Activated CD4-positive, alpha-beta memory T cell treated with anti-CD3 and anti-CD28 coated beads, Interleukin-2, amount 10 ng/mL, durations not matched to agents 7 days and 5 days (primary cell): ENCODE measurements at regions not wholly inside any gene's neighbourhood (a gene's known extent, or its start where the extent isn't known, plus 50 kb on each side); places are given as distances from the start of the nearest gene placed in this dataset.
A peak's percentile ranks its signal among the peaks of the same experiment; 100 is the strongest.
"Not testable (repeated sequence)": the region's sequence is repeated elsewhere in the genome, so short reads cannot be mapped to it uniquely, and the experiment has no call there.

ENCODE experiments used
- CTCF ChIA-PET: fragments of 350-600 bp; sonication (Branson Sonifier 250); formaldehyde crosslinking; loops from one replicate; lab custom pipeline; 2021; ENCODE audit warnings: antibody characterized with exemption, inconsistent platforms; lab: Charles Lee
- POLR2A ChIA-PET: fragments of 350-600 bp; sonication (Branson Sonifier 250); formaldehyde crosslinking; loops from one replicate; lab custom pipeline; 2021; ENCODE audit warnings: antibody characterized with exemption; lab: Charles Lee
- DNase-seq: peaks from one replicate; pipeline ENCODE4 v3.0.0-alpha.2; 2020
- H3K27ac Mint-ChIP-seq: one replicate; pipeline ENCODE4 v1.8.0; 2021; ENCODE audit warnings: mild to moderate bottlenecking, mixed read lengths
- H3K27me3 Mint-ChIP-seq: one replicate; pipeline ENCODE4 v1.8.0; 2021; ENCODE audit warnings: mixed read lengths
- H3K36me3 Mint-ChIP-seq: one replicate; pipeline ENCODE4 v1.8.0; 2021; ENCODE audit warnings: low read depth, mixed read lengths
- H3K4me1 Mint-ChIP-seq: one replicate; pipeline ENCODE4 v1.8.0; 2021; ENCODE audit warnings: mixed read lengths
- H3K4me3 Mint-ChIP-seq: one replicate; pipeline ENCODE4 v1.8.0; 2021; ENCODE audit warnings: mild to moderate bottlenecking, mixed read lengths
- H3K9me3 Mint-ChIP-seq: one replicate; pipeline ENCODE4 v1.8.0; 2021; ENCODE audit warnings: mixed read lengths

DNA sequence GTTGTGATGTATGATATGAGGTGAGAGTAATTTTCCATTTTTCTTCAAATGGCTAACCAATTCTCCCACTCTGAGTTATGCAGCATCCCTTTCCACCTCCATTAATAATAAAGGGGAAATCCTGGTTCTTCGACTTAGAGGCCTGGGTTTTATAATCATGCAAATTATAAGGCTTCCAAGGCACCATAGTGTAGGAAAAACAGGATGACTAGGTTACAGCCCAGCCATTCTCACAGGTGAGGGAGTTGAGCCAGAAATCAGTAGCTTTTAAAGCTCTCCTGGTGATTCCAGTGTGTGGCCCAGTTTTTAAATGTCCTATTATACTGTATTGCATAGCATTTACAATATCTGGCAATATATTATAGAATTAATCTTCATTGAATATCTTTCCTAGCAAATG, 203.1 kb downstream of the ARHGEF9 start:
- no peak overlapping the region for H3K4me3 Mint-ChIP-seq
- H3K27ac Mint-ChIP-seq, result no peak overlapping the region
- no peaks in the 10 kb centered on the region for H3K36me3 Mint-ChIP-seq
- no peaks in the 10 kb centered on the region for H3K9me3 Mint-ChIP-seq
- H3K4me1 Mint-ChIP-seq, result no peaks in the 10 kb centered on the region
- no peaks in the 10 kb centered on the region for H3K27me3 Mint-ChIP-seq
- ChIA-PET CTCF (no interaction called here), POLR2A (no interaction called here)
- DNase-seq, result no peak

DNA sequence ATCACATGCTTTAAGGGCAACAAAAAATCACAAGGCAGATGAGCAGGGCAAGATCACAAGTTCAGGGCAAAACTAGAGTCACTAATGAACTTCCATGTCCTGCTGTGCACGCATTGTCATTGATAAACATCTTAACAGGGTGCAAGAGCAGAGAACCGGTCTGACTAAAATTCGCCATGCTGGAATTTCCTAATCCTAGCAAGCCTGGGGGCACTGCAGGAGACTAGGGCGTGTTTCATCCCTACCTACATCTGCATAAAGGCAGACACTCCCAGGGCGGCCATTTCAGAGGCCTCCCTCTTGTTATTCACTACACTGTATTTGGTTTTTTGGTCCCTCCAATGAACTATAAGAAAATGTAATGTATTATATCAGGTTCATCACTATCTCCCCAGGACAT, 203.6 kb downstream of the ARHGEF9 start:
- H3K27ac Mint-ChIP-seq, result no peak overlapping the region
- H3K27me3 Mint-ChIP-seq, result no peaks in the 10 kb centered on the region
- no peak overlapping the region for H3K4me3 Mint-ChIP-seq
- ChIA-PET CTCF (no interaction called here), POLR2A (no interaction called here)
- DNase-seq, result no peak
- H3K36me3 Mint-ChIP-seq, result no peaks in the 10 kb centered on the region
- no peaks in the 10 kb centered on the region for H3K9me3 Mint-ChIP-seq
- no peaks in the 10 kb centered on the region for H3K4me1 Mint-ChIP-seq

DNA sequence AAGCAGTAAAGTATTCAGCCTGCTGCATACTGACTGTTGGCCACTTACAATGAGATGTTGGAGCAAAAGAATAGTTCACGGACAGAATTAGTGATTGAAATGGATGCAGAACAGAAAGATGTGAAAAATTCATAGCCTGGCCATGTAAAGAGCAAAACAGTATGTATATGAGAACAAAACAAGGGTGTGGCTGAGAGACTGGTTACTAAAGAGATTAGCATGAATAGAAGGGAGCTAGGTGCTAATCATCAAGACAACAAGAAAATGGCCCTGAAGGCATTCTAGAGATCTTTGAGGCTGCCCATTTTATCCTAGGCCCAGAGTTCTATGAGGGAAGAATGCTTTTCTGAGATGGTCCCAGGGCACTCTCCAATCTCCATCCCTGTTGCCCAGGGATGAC, 208.5 kb downstream of the ARHGEF9 start:
- POLR2A ChIA-PET, result no interaction called here
- CTCF ChIA-PET, result no interaction called here
- no peak for DNase-seq
- no peaks in the 10 kb centered on the region for H3K36me3 Mint-ChIP-seq
- H3K4me1 Mint-ChIP-seq, result no peaks in the 10 kb centered on the region
- H3K27me3 Mint-ChIP-seq, result no peaks in the 10 kb centered on the region
- H3K4me3 Mint-ChIP-seq, result no peak overlapping the region
- H3K9me3 Mint-ChIP-seq, result no peaks in the 10 kb centered on the region
- H3K27ac Mint-ChIP-seq, result no peak overlapping the region

DNA sequence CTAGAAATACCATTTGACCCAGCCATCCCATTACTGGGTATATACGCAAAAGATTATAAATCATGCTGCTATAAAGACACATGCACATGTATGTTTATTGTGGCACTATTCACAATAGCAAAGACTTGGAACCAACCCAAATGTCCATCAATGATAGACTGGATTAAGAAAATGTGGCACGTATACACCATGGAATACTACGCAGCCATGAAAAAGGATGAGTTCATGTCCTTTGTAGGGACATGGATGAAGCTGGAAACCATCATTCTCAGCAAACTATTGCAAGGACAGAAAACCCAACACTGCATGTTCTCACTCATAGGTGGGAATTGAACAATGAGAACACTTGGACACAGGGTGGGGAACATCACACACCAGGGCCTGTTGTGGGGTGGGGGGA, 209.3 kb downstream of the ARHGEF9 start:
- H3K27me3 Mint-ChIP-seq, H3K4me1 Mint-ChIP-seq, H3K36me3 Mint-ChIP-seq, H3K9me3 Mint-ChIP-seq, CTCF ChIA-PET, H3K27ac Mint-ChIP-seq, H3K4me3 Mint-ChIP-seq, POLR2A ChIA-PET, DNase-seq: not testable (repeated sequence)

DNA sequence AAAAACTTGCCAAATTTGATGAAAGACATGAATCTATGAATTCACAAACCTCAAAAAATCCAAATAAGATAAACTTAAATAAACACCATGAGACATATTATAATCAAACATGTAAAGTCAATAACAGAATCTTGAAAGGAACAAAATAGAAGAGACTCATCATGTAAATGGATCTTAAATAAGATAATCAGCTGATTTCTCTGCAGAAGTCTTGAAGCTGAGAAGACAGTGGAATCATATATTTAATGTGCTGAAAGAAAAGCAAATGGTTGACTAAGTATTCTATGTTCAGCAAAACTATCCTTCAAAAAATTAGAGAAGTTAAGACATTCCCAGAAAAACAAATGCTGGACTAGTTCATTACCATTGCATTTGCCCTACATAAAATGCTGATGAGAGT, 215.7 kb upstream of the SPIN4 start:
- Mint-ChIP-seq H3K27me3 (peaks cover 4% of the 10 kb centered on the region), H3K4me1 (no peaks in the 10 kb centered on the region), H3K4me3 (no peak overlapping the region), H3K36me3 (no peaks in the 10 kb centered on the region), H3K27ac (no peak overlapping the region), H3K9me3 (peaks cover 3% of the 10 kb centered on the region)
- ChIA-PET CTCF (no interaction called here), POLR2A (no interaction called here)
- no peak for DNase-seq

DNA sequence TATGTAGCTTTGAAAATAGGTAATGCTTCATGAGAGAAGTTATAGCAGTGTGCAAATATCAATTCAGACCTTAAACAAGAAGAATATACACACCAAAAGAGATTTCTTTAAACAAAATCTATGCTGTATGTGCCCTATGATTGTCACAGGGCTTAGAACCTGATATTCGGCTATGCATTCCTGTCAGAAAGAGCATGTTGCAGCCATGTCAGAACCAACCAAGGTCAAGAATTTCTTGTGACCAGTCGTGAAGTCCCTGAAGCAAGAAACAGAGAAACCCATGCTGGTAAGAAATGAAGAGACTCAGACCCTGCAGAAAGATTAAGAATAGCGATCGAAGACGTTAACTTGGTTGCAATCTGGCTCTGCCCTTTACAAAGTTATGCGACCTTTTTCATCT, 210.3 kb upstream of the SPIN4 start:
- CTCF ChIA-PET, result no interaction called here
- no peak for DNase-seq
- no peaks in the 10 kb centered on the region for H3K27me3 Mint-ChIP-seq
- H3K4me1 Mint-ChIP-seq, result peaks cover 17% of the 10 kb centered on the region
- peak overlapping the region; percentile 9 for H3K4me3 Mint-ChIP-seq
- peaks cover 8% of the 10 kb centered on the region for H3K36me3 Mint-ChIP-seq
- POLR2A ChIA-PET, result interaction anchor here (1.5 kb wide), 1 partner anchor 194 kb away, joined by 5 read pairs; a partner anchor contains a TSS
- H3K9me3 Mint-ChIP-seq, result peaks cover 3% of the 10 kb centered on the region
- no peak overlapping the region for H3K27ac Mint-ChIP-seq

DNA sequence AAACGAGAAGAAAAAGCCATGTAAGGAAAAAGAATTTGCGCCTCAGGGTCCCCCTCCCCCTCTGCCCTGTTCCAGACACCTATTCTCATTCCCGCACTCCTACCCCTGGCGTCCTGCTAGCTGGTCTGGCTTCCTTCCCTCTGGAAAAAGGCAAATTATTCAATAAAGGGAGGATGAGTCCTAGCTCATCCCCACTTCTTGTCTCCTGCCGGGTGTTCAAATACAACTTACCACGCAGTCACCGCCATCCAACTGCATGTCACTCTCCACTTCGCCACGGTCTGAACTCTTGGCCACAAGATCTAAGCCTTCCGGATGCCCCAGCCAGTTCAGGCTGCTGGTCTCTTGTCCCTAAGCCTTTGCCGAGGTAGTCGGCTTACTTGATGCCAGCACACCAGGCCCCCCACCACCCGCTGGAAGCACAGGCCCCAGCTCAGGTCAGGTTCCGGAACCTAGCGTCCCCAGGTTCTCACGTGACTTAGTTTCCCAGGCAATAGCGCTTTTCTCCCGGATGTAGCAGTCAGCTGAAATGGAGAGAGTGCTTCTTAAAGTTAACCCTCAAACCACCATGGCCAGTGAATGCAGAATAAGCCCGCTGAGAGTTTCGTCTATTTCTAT, 209.6 kb upstream of the SPIN4 start:
- POLR2A ChIA-PET, result interaction anchor here (1.5 kb wide), 1 partner anchor 194 kb away, joined by 5 read pairs; a partner anchor contains a TSS
- H3K36me3 Mint-ChIP-seq, result peaks cover 8% of the 10 kb centered on the region
- H3K4me3 Mint-ChIP-seq, result peak overlapping the region; percentile 92
- H3K9me3 Mint-ChIP-seq, result no peaks in the 10 kb centered on the region
- H3K27me3 Mint-ChIP-seq, result no peaks in the 10 kb centered on the region
- peak overlapping the region; percentile 69 for H3K27ac Mint-ChIP-seq
- peak; percentile 63 for DNase-seq
- CTCF ChIA-PET, result no interaction called here
- peaks cover 17% of the 10 kb centered on the region for H3K4me1 Mint-ChIP-seq

DNA sequence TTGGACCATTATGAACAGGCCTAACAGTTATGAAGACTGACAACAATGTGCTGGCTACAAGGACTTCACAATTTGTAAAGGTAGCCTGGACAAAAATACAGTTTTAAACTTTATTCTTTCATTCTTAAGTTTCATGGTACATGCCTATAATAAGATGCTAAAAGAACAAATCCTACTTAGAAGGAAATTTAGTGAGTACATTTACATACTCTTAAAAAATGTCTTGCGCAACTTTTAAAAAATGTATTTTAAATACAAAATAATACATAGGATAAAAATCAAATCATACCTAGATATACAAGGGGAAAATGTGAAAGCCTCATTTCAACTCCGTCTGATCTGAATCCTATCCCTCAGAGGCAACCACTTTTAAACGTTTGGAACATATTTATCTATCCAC, 200.7 kb upstream of the SPIN4 start:
- no peak overlapping the region for H3K27ac Mint-ChIP-seq
- no peak for DNase-seq
- CTCF ChIA-PET, result no interaction called here

DNA sequence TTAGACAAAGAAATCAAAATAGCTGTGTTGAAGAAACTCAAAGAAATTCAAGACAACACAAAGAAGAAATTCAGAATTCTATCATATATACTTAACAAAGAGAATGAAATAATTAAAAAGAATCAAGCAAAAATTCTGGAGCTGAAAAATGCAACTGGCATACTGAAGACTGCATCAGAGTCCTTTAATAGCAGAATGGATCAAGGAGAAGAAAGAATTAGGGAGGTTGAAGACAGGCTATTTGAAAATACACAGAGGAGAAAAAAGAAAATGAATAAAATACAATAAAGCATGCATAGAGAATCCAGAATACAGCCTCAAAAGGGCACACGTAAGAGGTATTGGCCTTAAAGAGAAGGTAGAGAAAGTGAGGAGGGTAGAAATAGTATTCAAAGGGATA, 179.5 kb upstream of the SPIN4 start:
- Mint-ChIP-seq H3K4me3 (no peak overlapping the region), H3K27me3 (no peaks in the 10 kb centered on the region), H3K27ac (no peak overlapping the region), H3K36me3 (no peaks in the 10 kb centered on the region), H3K4me1 (peaks cover 4% of the 10 kb centered on the region), H3K9me3 (peaks cover 7% of the 10 kb centered on the region)
- no peak for DNase-seq
- CTCF ChIA-PET, result no interaction called here
- POLR2A ChIA-PET, result no interaction called here

More for the DNA sequence above, 200.7 kb upstream of the SPIN4 start:
- Mint-ChIP-seq H3K4me1 (no peaks in the 10 kb centered on the region), H3K9me3 (peaks cover 7% of the 10 kb centered on the region), H3K4me3 (no peak overlapping the region), H3K27me3 (no peaks in the 10 kb centered on the region), H3K36me3 (peaks cover 4% of the 10 kb centered on the region)
- POLR2A ChIA-PET, result no interaction called here

DNA sequence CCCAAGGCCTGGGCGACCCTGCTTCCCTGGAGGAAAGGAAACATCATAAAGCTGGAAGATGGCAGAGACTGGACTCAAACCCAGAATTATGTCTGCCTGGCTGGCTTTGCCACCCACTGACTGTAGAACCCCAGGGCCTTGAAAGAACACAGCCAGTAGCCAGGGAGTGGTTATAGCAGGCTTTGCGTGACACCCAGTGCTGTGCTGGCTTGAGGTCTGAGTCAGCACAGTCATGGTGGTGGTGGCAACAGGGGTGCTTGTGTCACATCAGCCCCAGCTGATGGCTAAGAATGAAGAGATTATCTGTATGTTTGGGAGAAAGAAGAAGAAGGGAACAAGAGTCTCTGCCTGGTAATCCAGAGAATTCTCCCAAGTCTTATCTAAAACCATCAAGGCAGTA, 178.8 kb upstream of the SPIN4 start:
- peaks cover 7% of the 10 kb centered on the region for H3K9me3 Mint-ChIP-seq
- ChIA-PET POLR2A (no interaction called here), CTCF (no interaction called here)
- no peak for DNase-seq
- no peaks in the 10 kb centered on the region for H3K36me3 Mint-ChIP-seq
- H3K27ac Mint-ChIP-seq, result no peak overlapping the region
- H3K27me3 Mint-ChIP-seq, result no peaks in the 10 kb centered on the region
- H3K4me3 Mint-ChIP-seq, result no peak overlapping the region
- peaks cover 4% of the 10 kb centered on the region for H3K4me1 Mint-ChIP-seq

DNA sequence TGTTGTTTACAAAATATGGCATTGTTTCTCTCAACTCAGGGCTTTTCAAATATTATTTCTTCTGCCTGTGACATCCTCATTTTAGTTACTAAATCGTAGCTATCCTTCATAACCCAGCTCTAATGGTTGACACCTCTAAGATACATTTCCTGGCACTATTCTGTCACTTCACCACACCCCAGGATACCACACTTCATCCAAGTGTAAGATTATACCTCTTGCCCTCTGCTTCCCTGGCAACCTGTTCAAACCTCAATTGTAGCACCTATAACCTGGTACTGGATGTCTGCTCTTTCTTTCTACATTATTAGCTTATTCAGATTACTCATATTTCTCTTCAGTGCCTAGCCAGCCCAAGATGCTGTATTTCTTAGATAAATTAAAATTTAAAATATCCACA, 175.7 kb upstream of the SPIN4 start:
- DNase-seq, result no peak
- Mint-ChIP-seq H3K4me3 (no peak overlapping the region), H3K27me3 (no peaks in the 10 kb centered on the region), H3K9me3 (peaks cover 9% of the 10 kb centered on the region), H3K4me1 (peaks cover 4% of the 10 kb centered on the region), H3K36me3 (no peaks in the 10 kb centered on the region), H3K27ac (no peak overlapping the region)
- ChIA-PET CTCF (interaction anchor here (1.1 kb wide), 1 partner anchor 22 kb away, joined by 3 read pairs; no protein-coding TSS in a partner anchor), POLR2A (no interaction called here)

DNA sequence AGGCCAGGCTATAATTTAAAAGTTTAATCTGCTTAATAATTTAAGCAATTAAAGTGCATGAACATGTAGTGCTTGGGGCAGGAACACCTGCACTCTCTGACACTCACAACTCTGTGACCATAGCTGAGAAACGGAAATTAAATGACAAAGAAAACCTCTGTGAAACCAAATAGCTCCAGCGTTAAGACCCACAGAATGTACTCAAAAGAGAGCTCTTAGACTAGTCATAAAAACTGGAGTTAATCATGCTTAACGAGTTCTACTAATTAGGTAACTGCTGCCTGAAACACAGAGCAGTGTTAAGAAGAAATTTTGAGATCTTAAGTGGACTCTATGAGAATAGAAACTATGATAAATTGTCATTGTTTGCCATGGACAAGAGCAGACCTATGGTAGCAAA, 174.4 kb upstream of the SPIN4 start:
- Mint-ChIP-seq H3K27me3 (no peaks in the 10 kb centered on the region), H3K9me3 (peaks cover 5% of the 10 kb centered on the region), H3K4me3 (no peak overlapping the region), H3K27ac (no peak overlapping the region), H3K4me1 (peaks cover 4% of the 10 kb centered on the region), H3K36me3 (no peaks in the 10 kb centered on the region)
- no peak for DNase-seq
- ChIA-PET POLR2A (no interaction called here), CTCF (no interaction called here)

DNA sequence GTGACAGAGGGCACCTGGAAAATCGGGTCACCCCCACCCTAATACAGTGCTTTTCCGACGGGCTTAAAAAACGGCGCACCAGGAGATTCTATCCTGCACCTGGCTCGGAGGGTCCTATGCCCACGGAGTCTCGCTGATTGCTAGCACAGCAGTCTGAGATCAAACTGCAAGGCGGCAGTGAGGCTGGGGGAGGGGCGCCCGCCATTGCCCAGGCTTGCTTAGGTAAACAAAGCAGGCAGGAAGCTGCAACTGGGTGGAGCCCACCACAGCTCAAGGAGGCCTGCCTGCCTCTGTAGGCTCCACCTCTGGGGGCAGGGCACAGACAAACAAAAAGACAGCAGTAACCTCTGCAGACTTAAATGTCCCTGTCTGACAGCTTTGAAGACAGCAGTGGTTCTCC, 168.2 kb upstream of the SPIN4 start:
- H3K4me1 Mint-ChIP-seq, H3K36me3 Mint-ChIP-seq, POLR2A ChIA-PET, CTCF ChIA-PET, H3K9me3 Mint-ChIP-seq, H3K27me3 Mint-ChIP-seq, H3K4me3 Mint-ChIP-seq, H3K27ac Mint-ChIP-seq: not testable (repeated sequence)
- peak; percentile 17 for DNase-seq

DNA sequence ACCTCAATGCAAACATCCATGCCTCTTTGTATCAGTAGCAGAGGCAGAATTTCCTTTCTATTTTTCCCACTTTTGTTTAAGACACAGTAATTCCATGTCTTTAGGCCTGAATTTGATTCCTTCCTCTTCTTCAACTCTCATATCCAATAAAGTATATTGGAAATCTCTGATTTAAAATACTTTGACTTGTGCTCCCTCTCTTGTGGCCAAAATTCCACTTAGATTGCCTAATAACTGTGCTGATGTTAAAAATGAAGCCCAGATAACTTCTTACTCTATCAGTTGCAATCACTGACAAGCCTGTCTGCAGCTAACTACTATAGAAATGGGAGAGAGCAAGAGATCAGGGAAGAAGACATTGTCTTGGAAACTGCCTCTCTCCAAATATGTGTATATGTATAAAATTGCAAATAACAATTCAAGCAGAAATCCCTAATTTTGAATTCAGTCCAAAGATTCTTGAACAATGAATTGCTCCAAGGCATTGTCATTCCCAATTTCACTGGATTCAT, 163.5 kb upstream of the SPIN4 start:
- Mint-ChIP-seq H3K4me3 (no peak overlapping the region), H3K9me3 (no peaks in the 10 kb centered on the region), H3K27ac (no peak overlapping the region), H3K4me1 (peaks cover under 1% of the 10 kb centered on the region), H3K36me3 (no peaks in the 10 kb centered on the region), H3K27me3 (no peaks in the 10 kb centered on the region)
- CTCF ChIA-PET, result no interaction called here
- POLR2A ChIA-PET, result no interaction called here
- no peak for DNase-seq
